Ovary (tissue), 7 donors: ENCODE measurements at regions not wholly inside any gene's neighbourhood (a gene's known extent, or its start where the extent isn't known, plus 50 kb on each side); places are given as distances from the start of the nearest gene placed in this dataset.

ENCODE experiments used
- DNase-seq, 5 donors: peaks; one replicate each; pipeline ENCODE4 v3.0.0-alpha.2; 2019 to 2020
- H3K27ac ChIP-seq, 2 donors: fragments of 200-600 bp; one replicate each; pipeline versions ENCODE4 v1.5.1 to v1.8.0; 2019 to 2022
- H3K27me3 ChIP-seq: fragments of 200-600 bp; one replicate; pipeline ENCODE4 v1.8.0; 2022
- H3K36me3 ChIP-seq: fragments of 200-600 bp; sonication (generic); one replicate; pipeline ENCODE4 v1.5.1; 2019
- H3K4me1 ChIP-seq: one replicate; pipeline ENCODE4 v1.8.1; 2013; ENCODE audit warnings: mild to moderate bottlenecking, moderate library complexity; ENCODE audit not compliant: insufficient read depth
- H3K4me3 ChIP-seq: fragments of 200-600 bp; sonication (generic); one replicate; pipeline ENCODE4 v1.5.1; 2017
- H3K9me3 ChIP-seq, 2 donors: fragments of 200-600 bp in 1 of 2; sonication (generic) in 1 of 2; one replicate each; pipeline versions ENCODE4 v1.5.1 to v1.8.1; 2013 to 2019; ENCODE audit warnings: mild to moderate bottlenecking in 1 of 2, moderate library complexity in 1 of 2
- CTCF ChIP-seq, 3 donors: fragments of 450-650 bp in 2 of 3; fragments of 200-600 bp in 1 of 3; IDR thresholded peaks; one replicate each; pipeline versions ENCODE4 v1.5.1 to v1.8.0; 2016 to 2022; ENCODE audit warnings: antibody characterized with exemption in 3 of 3, mild to moderate bottlenecking in 1 of 3
- EP300 ChIP-seq: sonication (generic); formaldehyde crosslinking; IDR thresholded peaks from one replicate; pipeline ENCODE4 v1.6.1; 2017; ENCODE audit warnings: antibody characterized with exemption
- POLR2A ChIP-seq: fragments of 450-650 bp; IDR thresholded peaks from one replicate; pipeline ENCODE4 v1.6.1; 2017; ENCODE audit warnings: antibody characterized with exemption, mild to moderate bottlenecking, moderate library complexity
- whole genome bisulfite sequencing, 3 donors: extraction: QIAGEN DNeasy Blood & Tissue Kit in 1 of 3; methylation state at CpG; one replicate each; pipeline versions ENCODE4 v1.1.5 to v1.1.7; 2013 to 2017; 5-methylcytosine and 5-hydroxymethylcytosine counted together
- intact Hi-C, 4 donors: fragments of 100-400 bp; cut with DNase I; formaldehyde crosslinking; loops; one replicate each; pipeline versions ENCODE4 v1.11.0 to v1.15.1; 2022 to 2023
- donor health status: DM: no; HTN: no; CAD: no; lungs with moderate emphysema.
- donor health status: DM: no; HTN: no; CAD: no.
- donor health status: Bipolar disorder and iron deficiency.
- donor health status: DM: no; HTN: no; CAD: no.
- donor health status: DM: yes; HTN: yes; CAD: no.

GRCh38 chr3:152583963-152584362 is 251.0 kb upstream of the P2RY1 start:
- no peak for DNase-seq
- TF ChIP-seq POLR2A (no peak), CTCF (IDR thresholded peaks at IDR 0.05) (no peak), EP300 (no peak)
- no peaks in the 10 kb centered on the region for H3K4me1 ChIP-seq
- H3K27ac ChIP-seq, result no peak overlapping the region
- H3K9me3 ChIP-seq, result no peaks in the 10 kb centered on the region
- 32 to 48% (median 42%) methylated on average over 1 of the region's 1 CpG for WGBS, 3 donors
- H3K4me3 ChIP-seq, result no peak overlapping the region
- no peaks in the 10 kb centered on the region for H3K27me3 ChIP-seq
- intact Hi-C loops, result no loop called here
- H3K36me3 ChIP-seq, result no peaks in the 10 kb centered on the region

- Histone ChIP-seq H3K27ac (no peak overlapping the region), H3K27me3 (no peaks in the 10 kb centered on the region), H3K4me1 (no peaks in the 10 kb centered on the region), H3K9me3 (no peaks in the 10 kb centered on the region), H3K36me3 (no peaks in the 10 kb centered on the region), H3K4me3 (no peak overlapping the region)
- WGBS, 3 donors, result 74 to 85% (median 85%) methylated on average over 4 of the region's 4 CpGs
- DNase-seq, result no peak
- TF ChIP-seq EP300, result no peak
- TF ChIP-seq POLR2A, result no peak
- no peak for TF ChIP-seq CTCF (IDR thresholded peaks at IDR 0.05)
- intact Hi-C loops, result no loop called here
Measured at GRCh38 chr3:152586974-152587373, 248.0 kb upstream of the P2RY1 start.

GRCh38 chr3:152587861-152588260 is 247.1 kb upstream of the P2RY1 start:
- Histone ChIP-seq H3K9me3 (no peaks in the 10 kb centered on the region), H3K27me3 (no peaks in the 10 kb centered on the region), H3K36me3 (no peaks in the 10 kb centered on the region), H3K4me3 (no peak overlapping the region), H3K27ac (no peak overlapping the region), H3K4me1 (no peaks in the 10 kb centered on the region)
- 90 to 96% (median 91%) methylated on average over 1 of the region's 1 CpG for WGBS, 3 donors
- intact Hi-C loops, result no loop called here
- DNase-seq, result no peak
- TF ChIP-seq CTCF (IDR thresholded peaks at IDR 0.05), result no peak
- TF ChIP-seq EP300, result no peak
- TF ChIP-seq POLR2A, result no peak

- Histone ChIP-seq H3K36me3 (no peaks in the 10 kb centered on the region), H3K4me3 (no peak overlapping the region), H3K4me1 (no peaks in the 10 kb centered on the region), H3K27me3 (no peaks in the 10 kb centered on the region), H3K27ac (no peak overlapping the region), H3K9me3 (no peaks in the 10 kb centered on the region)
- intact Hi-C loops, result no loop called here
- DNase-seq, result no peak
- TF ChIP-seq CTCF (IDR thresholded peaks at IDR 0.05) (no peak), EP300 (no peak), POLR2A (no peak)
- WGBS, 3 donors, result 8 to 28% (median 12%) methylated on average over 2 of the region's 2 CpGs
Measured at GRCh38 chr3:152589644-152590043, 245.3 kb upstream of the P2RY1 start.

- DNase-seq, result no peak
Measured at GRCh38 chr3:152591515-152591914, 243.4 kb upstream of the P2RY1 start.

More at GRCh38 chr3:152591515-152591914, 243.4 kb upstream of the P2RY1 start:
- intact Hi-C loops, result no loop called here
- no peaks in the 10 kb centered on the region for H3K36me3 ChIP-seq
- no peaks in the 10 kb centered on the region for H3K27me3 ChIP-seq
- H3K9me3 ChIP-seq, result no peaks in the 10 kb centered on the region
- 25 to 53% (median 44%) methylated on average over 2 of the region's 2 CpGs for WGBS, 3 donors
- TF ChIP-seq CTCF (IDR thresholded peaks at IDR 0.05), result no peak
- no peak for TF ChIP-seq POLR2A
- TF ChIP-seq EP300, result no peak
- H3K4me3 ChIP-seq, result no peak overlapping the region
- peaks cover 3% of the 10 kb centered on the region for H3K4me1 ChIP-seq
- H3K27ac ChIP-seq, result no peak overlapping the region
